GM06990 (cell line): ENCODE measurements at regions not wholly inside any gene's neighbourhood (a gene's known extent, or its start where the extent isn't known, plus 50 kb on each side); places are given as distances from the start of the nearest gene placed in this dataset.
"Not testable (repeated sequence)": the region's sequence is repeated elsewhere in the genome, so short reads cannot be mapped to it uniquely, and the experiment has no call there.

ENCODE experiments used
- DNase-seq: peaks from one replicate; pipeline ENCODE4 v3.0.0-alpha.2; 2011; ENCODE audit not compliant: insufficient read length; ENCODE audit errors: extremely low read depth
- H3K27me3 ChIP-seq: replicated peaks from 2 replicates; pipeline ENCODE4 v1.6.0; 2011; ENCODE audit warnings: low read length; ENCODE audit not compliant: control insufficient read depth, insufficient read depth
- H3K36me3 ChIP-seq: 2 replicates; pipeline ENCODE4 v1.5.1; 2011; ENCODE audit warnings: low read length; ENCODE audit not compliant: control insufficient read depth, insufficient read depth
- H3K4me3 ChIP-seq: replicated peaks from 2 replicates; pipeline ENCODE4 v1.5.1; 2011; ENCODE audit warnings: low read depth, mild to moderate bottlenecking, control low read depth, low read length
- CTCF ChIP-seq: IDR thresholded peaks from 2 replicates; pipeline ENCODE4 v1.5.1; 2011; ENCODE audit warnings: low read length, control low read depth, mild to moderate bottlenecking, inconsistent platforms; ENCODE audit not compliant: insufficient read depth, poor library complexity, severe bottlenecking

- Histone ChIP-seq H3K4me3 (no peak overlapping the region), H3K27me3 (no peaks in the 10 kb centered on the region; the same call in 1 of the 2 replicates), H3K36me3 (no peaks in the 10 kb centered on the region)
- no peak for DNase-seq
- TF ChIP-seq CTCF, result no peak
Measured at GRCh38 chr10:124319926-124320391, 98.8 kb downstream of the OAT start.

- DNase-seq, H3K36me3 ChIP-seq, H3K27me3 ChIP-seq, H3K4me3 ChIP-seq: not testable (repeated sequence)
Measured at GRCh38 chr10:124319520-124319919, 99.2 kb downstream of the OAT start.

GRCh38 chr10:124318811-124319210 lies 99.9 kb downstream of the OAT start:
- Histone ChIP-seq H3K36me3 (no peaks in the 10 kb centered on the region), H3K27me3 (no peaks in the 10 kb centered on the region; the same call in 1 of the 2 replicates), H3K4me3 (no peak overlapping the region)
- TF ChIP-seq CTCF, result no peak
- no peak for DNase-seq

GRCh38 chr10:124318076-124318475 lies 100.6 kb downstream of the OAT start:
- TF ChIP-seq CTCF, result no peak

GRCh38 chr10:124316326-124316725 lies 102.4 kb downstream of the OAT start:
- no peak for TF ChIP-seq CTCF
- Histone ChIP-seq H3K4me3 (no peak overlapping the region), H3K36me3 (no peaks in the 10 kb centered on the region), H3K27me3 (no peaks in the 10 kb centered on the region)
- no peak for DNase-seq

More at GRCh38 chr10:124318076-124318475, 100.6 kb downstream of the OAT start:
- DNase-seq, result no peak
- no peaks in the 10 kb centered on the region; the same call in 1 of the 2 replicates for H3K27me3 ChIP-seq
- H3K36me3 ChIP-seq, result no peaks in the 10 kb centered on the region
- H3K4me3 ChIP-seq, result no peak overlapping the region

GRCh38 chr10:124315591-124316270 lies 103.0 kb downstream of the OAT start:
- no peak for DNase-seq
- Histone ChIP-seq H3K27me3 (no peaks in the 10 kb centered on the region), H3K4me3 (no peak overlapping the region), H3K36me3 (no peaks in the 10 kb centered on the region)
- no peak for TF ChIP-seq CTCF
